ENCODE measurements at regions not wholly inside any gene's neighbourhood (a gene's known extent, or its start where the extent isn't known, plus 50 kb on each side); places are given as distances from the start of the nearest gene placed in this dataset.

GRCh38 chr12:115838952-115839351 lies 438.5 kb downstream of the MED13L start:
- 44% methylated on average over 1 of the region's 1 CpG for WGBS
- Histone ChIP-seq H3K9me3 (ENCODE audit: control insufficient read depth in 4 of 4, low read length in 3 of 4) (no peaks in the 10 kb centered on the region), H3K36me3 (ENCODE audit: control insufficient read depth in 4 of 4, insufficient read depth in 3 of 4, low read depth in 1 of 4, low read length in 3 of 4) (no peaks in the 10 kb centered on the region), H3K9ac (ENCODE audit: low read depth in 1 of 2, low read length in 2 of 2) (no peak overlapping the region), H3K4me3 (ENCODE audit: low read depth in 1 of 3, low read length in 3 of 3) (no peak overlapping the region), H3K27me3 (ENCODE audit: control insufficient read depth in 4 of 4, insufficient read depth in 4 of 4, low read length in 3 of 4) (no peaks in the 10 kb centered on the region), H3K4me1 (ENCODE audit: control insufficient read depth in 4 of 4, insufficient read depth in 4 of 4, low read length in 3 of 4) (no peaks in the 10 kb centered on the region), H3K27ac (ENCODE audit: low read depth in 1 of 2, low read length in 2 of 2) (no peak overlapping the region)
- DNase-seq (ENCODE audit: low spot score), result no peak
- TF ChIP-seq, protein P1, sequence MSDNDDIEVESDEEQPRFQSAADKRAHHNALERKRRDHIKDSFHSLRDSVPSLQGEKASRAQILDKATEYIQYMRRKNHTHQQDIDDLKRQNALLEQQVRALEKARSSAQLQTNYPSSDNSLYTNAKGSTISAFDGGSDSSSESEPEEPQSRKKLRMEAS (IDR thresholded peaks at IDR 0.05), result no peak
- TF ChIP-seq TAF1 (conservative IDR thresholded peaks at IDR 0.05), result no peak
- no peak for TF ChIP-seq FOXA2 (IDR thresholded peaks at IDR 0.05)
- no peak for TF ChIP-seq RXRA (IDR thresholded peaks at IDR 0.05)
- TF ChIP-seq HNF4G (IDR thresholded peaks at IDR 0.05), result no peak
- no peak for TF ChIP-seq HNF4A (conservative IDR thresholded peaks at IDR 0.05)
- TF ChIP-seq REST (IDR thresholded peaks at IDR 0.05), result no peak
- TF ChIP-seq SP1 (IDR thresholded peaks at IDR 0.05), result no peak
- no peak for TF ChIP-seq EGR1 (IDR thresholded peaks at IDR 0.05; ENCODE audit: low read depth in 2 of 2)
- TF ChIP-seq, protein P2, sequence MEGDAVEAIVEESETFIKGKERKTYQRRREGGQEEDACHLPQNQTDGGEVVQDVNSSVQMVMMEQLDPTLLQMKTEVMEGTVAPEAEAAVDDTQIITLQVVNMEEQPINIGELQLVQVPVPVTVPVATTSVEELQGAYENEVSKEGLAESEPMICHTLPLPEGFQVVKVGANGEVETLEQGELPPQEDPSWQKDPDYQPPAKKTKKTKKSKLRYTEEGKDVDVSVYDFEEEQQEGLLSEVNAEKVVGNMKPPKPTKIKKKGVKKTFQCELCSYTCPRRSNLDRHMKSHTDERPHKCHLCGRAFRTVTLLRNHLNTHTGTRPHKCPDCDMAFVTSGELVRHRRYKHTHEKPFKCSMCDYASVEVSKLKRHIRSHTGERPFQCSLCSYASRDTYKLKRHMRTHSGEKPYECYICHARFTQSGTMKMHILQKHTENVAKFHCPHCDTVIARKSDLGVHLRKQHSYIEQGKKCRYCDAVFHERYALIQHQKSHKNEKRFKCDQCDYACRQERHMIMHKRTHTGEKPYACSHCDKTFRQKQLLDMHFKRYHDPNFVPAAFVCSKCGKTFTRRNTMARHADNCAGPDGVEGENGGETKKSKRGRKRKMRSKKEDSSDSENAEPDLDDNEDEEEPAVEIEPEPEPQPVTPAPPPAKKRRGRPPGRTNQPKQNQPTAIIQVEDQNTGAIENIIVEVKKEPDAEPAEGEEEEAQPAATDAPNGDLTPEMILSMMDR (IDR thresholded peaks at IDR 0.05; ENCODE audit: low read depth, low read length, missing input control), result no peak
- TF ChIP-seq, protein P3, sequence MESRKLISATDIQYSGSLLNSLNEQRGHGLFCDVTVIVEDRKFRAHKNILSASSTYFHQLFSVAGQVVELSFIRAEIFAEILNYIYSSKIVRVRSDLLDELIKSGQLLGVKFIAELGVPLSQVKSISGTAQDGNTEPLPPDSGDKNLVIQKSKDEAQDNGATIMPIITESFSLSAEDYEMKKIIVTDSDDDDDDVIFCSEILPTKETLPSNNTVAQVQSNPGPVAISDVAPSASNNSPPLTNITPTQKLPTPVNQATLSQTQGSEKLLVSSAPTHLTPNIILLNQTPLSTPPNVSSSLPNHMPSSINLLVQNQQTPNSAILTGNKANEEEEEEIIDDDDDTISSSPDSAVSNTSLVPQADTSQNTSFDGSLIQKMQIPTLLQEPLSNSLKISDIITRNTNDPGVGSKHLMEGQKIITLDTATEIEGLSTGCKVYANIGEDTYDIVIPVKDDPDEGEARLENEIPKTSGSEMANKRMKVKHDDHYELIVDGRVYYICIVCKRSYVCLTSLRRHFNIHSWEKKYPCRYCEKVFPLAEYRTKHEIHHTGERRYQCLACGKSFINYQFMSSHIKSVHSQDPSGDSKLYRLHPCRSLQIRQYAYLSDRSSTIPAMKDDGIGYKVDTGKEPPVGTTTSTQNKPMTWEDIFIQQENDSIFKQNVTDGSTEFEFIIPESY (IDR thresholded peaks at IDR 0.05), result no peak
- no peak for TF ChIP-seq NR2F2 (IDR thresholded peaks at IDR 0.05)
- TF ChIP-seq RAD21 (IDR thresholded peaks at IDR 0.05), result no peak
- no peak for TF ChIP-seq JUND (IDR thresholded peaks at IDR 0.05)
- TF ChIP-seq YY1 (IDR thresholded peaks at IDR 0.05), result no peak
- no peak for TF ChIP-seq GABPA (IDR thresholded peaks at IDR 0.05 in 1 of 2, conservative IDR thresholded peaks at IDR 0.05 in 1 of 2)
- TF ChIP-seq FOXA1 (IDR thresholded peaks at IDR 0.05), result no peak

DNA sequence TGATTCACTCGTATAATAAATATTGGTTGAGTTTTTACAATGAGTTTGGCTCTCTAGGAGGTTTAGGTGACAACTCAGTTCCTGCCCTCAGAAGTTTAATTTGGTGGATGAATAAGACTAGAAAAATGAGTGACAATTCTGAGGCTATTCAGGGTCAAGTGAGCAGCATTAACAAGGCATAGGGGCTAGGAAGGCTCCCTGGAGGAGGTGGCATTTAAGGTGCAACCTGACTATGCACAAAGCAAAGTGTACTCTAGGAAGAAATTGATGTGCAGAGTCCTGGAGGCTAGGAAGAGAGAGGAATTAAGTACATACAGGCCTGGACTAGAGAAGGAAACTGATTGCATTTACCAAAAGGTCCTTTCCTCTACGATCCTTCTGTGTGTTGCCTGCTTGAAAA lies 440.3 kb downstream of the MED13L start:
- Histone ChIP-seq H3K4me3 (ENCODE audit: low read depth in 1 of 3, low read length in 3 of 3) (no peak overlapping the region), H3K4me1 (ENCODE audit: control insufficient read depth in 4 of 4, insufficient read depth in 4 of 4, low read length in 3 of 4) (no peaks in the 10 kb centered on the region), H3K27ac (ENCODE audit: low read depth in 1 of 2, low read length in 2 of 2) (no peak overlapping the region), H3K36me3 (ENCODE audit: control insufficient read depth in 4 of 4, insufficient read depth in 3 of 4, low read depth in 1 of 4, low read length in 3 of 4) (no peaks in the 10 kb centered on the region), H3K9ac (ENCODE audit: low read depth in 1 of 2, low read length in 2 of 2) (no peak overlapping the region), H3K27me3 (ENCODE audit: control insufficient read depth in 4 of 4, insufficient read depth in 4 of 4, low read length in 3 of 4) (no peaks in the 10 kb centered on the region), H3K9me3 (ENCODE audit: control insufficient read depth in 4 of 4, low read length in 3 of 4) (no peaks in the 10 kb centered on the region)
- WGBS, result 87% methylated on average over 2 of the region's 2 CpGs
- no peak for DNase-seq (ENCODE audit: low spot score)
- TF ChIP-seq GABPA (IDR thresholded peaks at IDR 0.05 in 1 of 2, conservative IDR thresholded peaks at IDR 0.05 in 1 of 2) (no peak), RAD21 (IDR thresholded peaks at IDR 0.05) (no peak), RXRA (IDR thresholded peaks at IDR 0.05) (no peak), FOXA1 (IDR thresholded peaks at IDR 0.05) (no peak), TAF1 (conservative IDR thresholded peaks at IDR 0.05) (no peak), EGR1 (IDR thresholded peaks at IDR 0.05; ENCODE audit: low read depth in 2 of 2) (no peak)

All from liver (tissue), 8 donors.